GM12892 (cell line): ENCODE measurements at regions not wholly inside any gene's neighbourhood (a gene's known extent, or its start where the extent isn't known, plus 50 kb on each side); places are given as distances from the start of the nearest gene placed in this dataset.

Source experiments
- POLR2A ChIP-seq: IDR thresholded peaks from 2 replicates; pipeline ENCODE4 v1.6.1; 2011; ENCODE audit warnings: low read depth, low read length, control low read depth
- POLR2AphosphoS5 ChIP-seq: IDR thresholded peaks from 2 replicates; pipeline ENCODE4 v1.6.1; 2011; ENCODE audit warnings: low read depth, low read length, control low read depth

DNA sequence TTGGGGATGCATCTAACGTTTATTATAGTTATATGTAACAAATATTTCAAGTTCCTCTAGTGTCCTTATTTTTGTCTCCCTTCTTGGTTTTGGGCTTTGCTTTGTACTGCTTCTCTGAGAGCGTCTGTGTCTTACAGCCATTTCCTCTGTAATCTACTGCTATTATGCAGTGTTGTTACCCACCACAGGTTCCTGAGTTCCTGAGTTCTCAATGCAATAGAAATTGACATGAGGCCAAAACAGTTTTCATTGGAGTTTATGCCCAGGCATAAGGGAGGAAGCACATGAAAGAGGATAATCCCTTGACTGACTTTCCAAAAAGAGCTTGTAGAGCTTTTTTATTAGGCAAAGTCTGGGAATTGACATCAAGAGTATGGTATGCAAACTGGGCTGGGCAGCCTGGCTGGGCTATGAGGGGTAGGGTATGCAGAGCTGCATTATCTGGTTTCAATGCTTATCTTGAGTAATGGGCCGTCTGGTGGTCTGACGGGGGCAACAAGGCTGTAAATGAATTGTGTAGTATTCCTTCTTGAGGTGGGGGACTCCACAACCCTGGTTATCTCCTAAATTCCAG is 722.5 kb upstream of the ATXN7L3B start:
- TF ChIP-seq POLR2AphosphoS5, result no peak
- TF ChIP-seq POLR2A, result no peak
